H1 (cell line): ENCODE measurements at regions not wholly inside any gene's neighbourhood (a gene's known extent, or its start where the extent isn't known, plus 50 kb on each side); places are given as distances from the start of the nearest gene placed in this dataset.
A peak's percentile ranks its signal among the peaks of the same experiment; 100 is the strongest.

Experiments
- CTCF ChIA-PET: fragments of 300-600 bp; sonication (Branson Sonifier 250); formaldehyde crosslinking; loops from one replicate; lab custom pipeline; 2021; ENCODE audit not compliant: partially characterized antibody; lab: Charles Lee
- POLR2A ChIA-PET: fragments of 300-600 bp; sonication (Branson Sonifier 250); formaldehyde crosslinking; loops from one replicate; lab custom pipeline; 2021; ENCODE audit warnings: inconsistent platforms; ENCODE audit not compliant: partially characterized antibody; lab: Charles Lee
- DNase-seq, 2 experiments: peaks; one replicate each; pipeline versions ENCODE4 v3.0.0 to v3.0.0-alpha.2; 2010 to 2022; ENCODE audit warnings: low spot score in 2 of 2, low read depth in 1 of 2, mixed read lengths in 1 of 2
- FAIRE-seq: peaks from 2 replicates; lab custom pipeline; 2011; peaks lifted over from hg19 to GRCh38; lab: Jason Lieb, UNC
- H2AFZ ChIP-seq: 2 replicates; pipeline ENCODE4 v1.8.1; 2012; ENCODE audit warnings: low read length, inconsistent platforms
- H2AK5ac ChIP-seq: 2 replicates; pipeline ENCODE4 v1.6.1; 2013; ENCODE audit warnings: low read depth, low read length
- H2BK120ac ChIP-seq: replicated peaks from 2 replicates; pipeline ENCODE3; 2013; ENCODE audit warnings: low read depth, low read length, inconsistent platforms
- H2BK12ac ChIP-seq: 2 replicates; pipeline ENCODE4 v1.6.1; 2013; ENCODE audit warnings: low read depth, low read length
- H2BK15ac ChIP-seq: 2 replicates; pipeline ENCODE4 v1.6.1; 2013; ENCODE audit warnings: low read length
- H2BK20ac ChIP-seq: 2 replicates; pipeline ENCODE4 v1.6.1; 2013; ENCODE audit warnings: low read length
- H2BK5ac ChIP-seq: 2 replicates; pipeline ENCODE4 v1.6.1; 2013; ENCODE audit warnings: low read depth, low read length
- H3K14ac ChIP-seq: 2 replicates; pipeline ENCODE4 v1.6.1; 2013; ENCODE audit warnings: inconsistent platforms; ENCODE audit not compliant: insufficient read length
- H3K18ac ChIP-seq: 2 replicates; pipeline ENCODE4 v1.6.1; 2013; ENCODE audit warnings: low read length; ENCODE audit errors: extremely low read depth
- H3K23ac ChIP-seq: 2 replicates; pipeline ENCODE4 v1.6.1; 2013; ENCODE audit warnings: inconsistent platforms; ENCODE audit not compliant: insufficient read length
- H3K23me2 ChIP-seq: 2 replicates; pipeline ENCODE4 v1.6.1; 2013; ENCODE audit warnings: low read depth, low read length
- H3K27ac ChIP-seq: 2 replicates; pipeline ENCODE4 v1.6.1; 2011; ENCODE audit warnings: low read depth, low read length, inconsistent platforms
- H3K27me3 ChIP-seq, 4 experiments: replicated peaks in 1 of 4; 1 replicate in 1 of 4; 2 replicates in 3 of 4; pipeline versions ENCODE4 v1.6.1 to v1.8.1; 2011 to 2013; ENCODE audit warnings: low read length in 3 of 4, mild to moderate bottlenecking in 3 of 4, inconsistent platforms in 2 of 4, mixed read lengths in 2 of 4, moderate library complexity in 1 of 4; ENCODE audit not compliant: control insufficient read depth in 3 of 4, insufficient read depth in 3 of 4; ENCODE audit errors: extremely low read depth in 1 of 4
- H3K36me3 ChIP-seq, 4 experiments: 2 replicates each; pipeline versions ENCODE4 v1.6.1 to v1.8.1; 2011 to 2013; ENCODE audit warnings: mild to moderate bottlenecking in 4 of 4, low read length in 3 of 4, moderate library complexity in 2 of 4, control low read depth in 1 of 4, inconsistent platforms in 1 of 4; ENCODE audit not compliant: insufficient read depth in 4 of 4, control insufficient read depth in 2 of 4
- H3K4ac ChIP-seq: replicated peaks from 2 replicates; pipeline ENCODE3; 2013; ENCODE audit warnings: low read length, low read depth, mixed read lengths, inconsistent platforms; ENCODE audit not compliant: insufficient read length
- H3K4me1 ChIP-seq, 4 experiments: replicated peaks in 1 of 4; 1 replicate in 1 of 4; 2 replicates in 3 of 4; pipeline versions ENCODE4 v1.6.1 to v1.8.1; 2011 to 2013; ENCODE audit warnings: low read length in 3 of 4, inconsistent platforms in 2 of 4, mixed read lengths in 1 of 4; ENCODE audit not compliant: insufficient read depth in 4 of 4, control insufficient read depth in 3 of 4
- H3K4me2 ChIP-seq, 2 experiments: 2 replicates each; pipeline versions ENCODE4 v1.6.1 to v1.8.1; 2011 to 2013; ENCODE audit warnings: low read depth in 2 of 2, low read length in 2 of 2, control low read depth in 1 of 2, inconsistent platforms in 1 of 2, mild to moderate bottlenecking in 1 of 2; ENCODE audit not compliant: insufficient read depth in 1 of 2
- H3K4me3 ChIP-seq, 4 experiments: fragments of 200-600, 300-600 bp in 1 of 4; sonication (generic), shearing (Covaris generic), sonication (Bioruptor Twin) in 1 of 4; 2 replicates each; pipeline versions ENCODE4 v1.5.1 to v1.8.1; 2011 to 2016; ENCODE audit warnings: low read length in 4 of 4, low read depth in 3 of 4, control low read depth in 2 of 4, inconsistent platforms in 2 of 4, mild to moderate bottlenecking in 2 of 4, mixed read lengths in 1 of 4, moderate library complexity in 1 of 4; ENCODE audit not compliant: insufficient read depth in 2 of 4; ENCODE audit errors: extremely low read depth in 1 of 4
- H3K56ac ChIP-seq: replicated peaks from 2 replicates; pipeline ENCODE3; 2013; ENCODE audit warnings: low read depth, mild to moderate bottlenecking, mixed read lengths, low read length, inconsistent platforms; ENCODE audit not compliant: insufficient read length
- H3K79me1 ChIP-seq: 2 replicates; pipeline ENCODE4 v1.6.1; 2013; ENCODE audit warnings: low read depth, low read length, control low read depth
- H3K79me2 ChIP-seq, 2 experiments: 2 replicates each; pipeline versions ENCODE4 v1.6.1 to v1.8.1; 2012 to 2013; ENCODE audit warnings: low read length in 2 of 2, mild to moderate bottlenecking in 2 of 2, inconsistent platforms in 1 of 2; ENCODE audit not compliant: insufficient read depth in 2 of 2, control insufficient read depth in 1 of 2
- H3K9ac ChIP-seq, 4 experiments: replicated peaks in 1 of 4; 1 replicate in 1 of 4; 2 replicates in 3 of 4; pipeline versions ENCODE4 v1.6.1 to v1.8.1; 2011 to 2013; ENCODE audit warnings: low read depth in 3 of 4, low read length in 3 of 4, control low read depth in 2 of 4, mild to moderate bottlenecking in 2 of 4, moderate library complexity in 2 of 4, inconsistent platforms in 1 of 4; ENCODE audit errors: extremely low read depth in 1 of 4
- H3K9me3 ChIP-seq, 2 experiments: 2 replicates each; pipeline versions ENCODE4 v1.6.1 to v1.8.1; 2012 to 2013; ENCODE audit warnings: mild to moderate bottlenecking in 2 of 2, moderate library complexity in 2 of 2, control low read depth in 1 of 2, inconsistent platforms in 1 of 2, low read depth in 1 of 2, low read length in 1 of 2, mixed read lengths in 1 of 2; ENCODE audit not compliant: insufficient read depth in 2 of 2
- H4K20me1 ChIP-seq, 2 experiments: replicated peaks in 1 of 2; 2 replicates each; pipeline versions ENCODE3 to v1.8.1; 2011 to 2013; ENCODE audit warnings: inconsistent platforms in 2 of 2, low read length in 2 of 2, mild to moderate bottlenecking in 1 of 2; ENCODE audit not compliant: insufficient read depth in 2 of 2, control insufficient read depth in 1 of 2
- H4K5ac ChIP-seq: 2 replicates; pipeline ENCODE4 v1.6.1; 2013; ENCODE audit warnings: low read length, low read depth, mixed read lengths, inconsistent platforms; ENCODE audit not compliant: insufficient read length
- H4K8ac ChIP-seq: 2 replicates; pipeline ENCODE4 v1.8.0; 2013; ENCODE audit warnings: mild to moderate bottlenecking, moderate library complexity, low read length, inconsistent platforms; ENCODE audit not compliant: insufficient read depth; ENCODE audit errors: extremely low read depth
- H4K91ac ChIP-seq: replicated peaks from 2 replicates; pipeline ENCODE3; 2013; ENCODE audit warnings: low read length, mixed read lengths, inconsistent platforms; ENCODE audit not compliant: insufficient read length
- CBX5 ChIP-seq: fragments of 300-800, 300-1000 bp; sonication (generic); IDR thresholded peaks from 2 replicates; pipeline ENCODE4 v1.7.1; 2016; ENCODE audit warnings: antibody characterized with exemption, low read length, low read depth
- KDM1A ChIP-seq: fragments of 200-600, 300-600 bp; sonication (generic); IDR thresholded peaks from 2 replicates; pipeline ENCODE4 v1.7.1; 2016; ENCODE audit warnings: mild to moderate bottlenecking, low read length, borderline replicate concordance
- SIX5 ChIP-seq: IDR thresholded peaks from 2 replicates; pipeline ENCODE4 v1.6.1; 2011; ENCODE audit warnings: mild to moderate bottlenecking, low read depth, low read length
- WGBS, 2 experiments: shearing (Covaris generic) in 1 of 2; methylation state at CpG; one replicate each; pipeline versions ENCODE4 v1.1.6 to v1.1.7; 2013 to 2015; ENCODE audit warnings: low lambda C conversion rate in 2 of 2, mixed read lengths in 2 of 2, inconsistent platforms in 1 of 2, low coverage in 1 of 2, missing lambda C conversion rate in 1 of 2; ENCODE audit not compliant: insufficient replicate concordance in 2 of 2, insufficient coverage in 1 of 2, insufficient read length in 1 of 2; ENCODE audit errors: extremely low coverage in 1 of 2, missing lambda C conversion rate in 1 of 2; 5-methylcytosine and 5-hydroxymethylcytosine counted together

- no peak overlapping the region for H3K4me3 ChIP-seq
- no peaks in the 10 kb centered on the region for H3K4me1 ChIP-seq
- H3K4ac ChIP-seq = no peak overlapping the region
- no peak overlapping the region for H2AK5ac ChIP-seq
- H3K27ac ChIP-seq = no peak overlapping the region
- POLR2A ChIA-PET = no interaction called here
- no peaks in the 10 kb centered on the region for H3K79me1 ChIP-seq
- peak overlapping the region; percentile 43; the same call in 1 of the 2 replicates for H3K18ac ChIP-seq
- H2BK5ac ChIP-seq = no peak overlapping the region
- no peak overlapping the region for H3K9ac ChIP-seq
- no peak overlapping the region for H3K4me2 ChIP-seq
- no peak overlapping the region for H4K5ac ChIP-seq
- no peaks in the 10 kb centered on the region for H3K23me2 ChIP-seq
- no peak overlapping the region for H3K56ac ChIP-seq
- TF ChIP-seq SIX5 (no peak), CBX5 (no peak), KDM1A (no peak)
- no peaks in the 10 kb centered on the region for H3K9me3 ChIP-seq
- H2BK120ac ChIP-seq = no peak overlapping the region
- H2BK15ac ChIP-seq = no peak overlapping the region
- 96% methylated on average over 7 of the region's 7 CpGs; no CpG with 5 or more reads in 1 of the 2 experiments for WGBS, 2 experiments
- no peak for FAIRE-seq
- no peak overlapping the region for H2BK12ac ChIP-seq
- H3K36me3 ChIP-seq = no peaks in the 10 kb centered on the region
- H4K20me1 ChIP-seq = no peaks in the 10 kb centered on the region
- DNase-seq = no peak
- CTCF ChIA-PET = interaction anchor here (1.0 to 1.6 kb wide), 5 partner anchors 14 to 95 kb away, joined by 3 to 7 read pairs (median 3); no protein-coding TSS in a partner anchor
- H2BK20ac ChIP-seq = no peak overlapping the region
- H3K23ac ChIP-seq = no peak overlapping the region
- 0 out of 2 replicates have a peak overlapping the region, but pooled peaks have one; percentile 5 for H4K8ac ChIP-seq
- H3K27me3 ChIP-seq = no peaks in the 10 kb centered on the region
- no peaks in the 10 kb centered on the region for H3K79me2 ChIP-seq
- H2AFZ ChIP-seq = no peak overlapping the region
- no peak overlapping the region for H4K91ac ChIP-seq
- no peak overlapping the region for H3K14ac ChIP-seq
These were observed 87.7 kb upstream of the ALX4 start for GRCh38 chr11:44397586-44398178.
